T-helper 1 cell treated with Interleukin-12 subunit alpha and Interleukin-12 subunit beta and Interleukin-4 antibody, amounts not matched to agents 30 ng/mL and 1 ng/mL, for 36 hours (primary cell): ENCODE measurements at regions not wholly inside any gene's neighbourhood (a gene's known extent, or its start where the extent isn't known, plus 50 kb on each side); places are given as distances from the start of the nearest gene placed in this dataset.

ENCODE experiments used
- intact Hi-C: fragments of 100-400 bp; cut with micrococcal nuclease; formaldehyde crosslinking; loops from one replicate; pipeline ENCODE4 v1.15.1; 2024

- intact Hi-C loops, result no loop called here
These were observed 65.0 kb upstream of the SLC2A12 start for GRCh38 chr6:134117409-134117808.

DNA sequence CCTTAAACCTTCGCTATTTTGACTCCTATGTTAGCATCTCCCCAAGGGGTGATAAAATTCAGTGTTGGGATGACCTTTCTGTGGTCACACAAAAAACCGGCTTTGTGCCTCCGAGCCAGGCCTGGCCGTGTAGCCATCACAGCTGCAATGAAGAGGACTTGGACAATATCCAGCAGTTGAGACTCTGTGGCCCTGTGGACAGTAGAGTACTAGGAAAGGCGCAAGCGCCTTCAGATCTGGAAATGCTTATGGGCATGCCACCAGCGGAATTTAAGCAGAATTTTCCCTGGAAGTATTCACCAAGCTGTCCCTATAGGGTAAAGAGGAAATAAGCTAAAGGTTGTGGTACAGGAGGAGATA is 63.3 kb upstream of the SLC2A12 start:
- intact Hi-C loops, result no loop called here

DNA sequence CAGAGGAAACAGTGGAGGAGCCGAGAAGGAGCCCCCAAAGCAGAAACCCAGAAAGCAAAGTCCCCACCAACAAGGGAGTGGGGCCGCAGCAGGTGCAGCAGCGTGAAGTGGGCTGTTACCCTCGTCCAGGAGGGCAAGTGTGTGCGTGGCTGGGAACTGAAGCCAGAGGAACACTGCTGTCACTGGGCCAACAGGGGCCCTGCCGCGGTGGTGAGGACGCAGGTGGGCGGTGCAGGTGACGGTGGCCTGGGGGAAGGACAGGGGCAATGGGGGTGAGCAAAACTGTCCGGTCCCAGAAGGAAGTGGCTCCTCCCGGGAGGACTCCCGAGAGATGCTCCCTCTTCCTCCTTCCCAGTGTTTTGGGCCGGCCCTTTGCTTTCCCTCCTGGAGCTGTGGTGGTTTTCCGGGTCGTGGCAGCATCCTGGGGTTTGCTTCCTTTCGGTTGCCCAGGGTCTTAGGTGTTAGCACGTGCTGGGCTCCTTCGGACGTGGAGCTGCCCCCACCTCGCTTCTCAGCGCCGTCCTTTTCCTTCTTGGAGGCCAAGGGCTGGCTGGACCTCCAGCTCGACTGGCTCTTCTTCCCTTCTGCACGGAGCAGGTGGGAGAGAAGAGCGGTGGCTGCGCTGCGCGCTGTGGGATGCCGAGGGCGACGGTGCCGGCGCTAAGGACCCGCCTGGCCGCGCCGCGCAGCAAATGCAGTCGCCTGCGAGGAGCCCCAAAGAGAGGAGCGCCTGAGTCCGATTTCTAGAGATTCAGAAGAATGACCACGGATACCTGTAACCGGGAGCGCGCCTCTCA is 62.7 kb upstream of the SLC2A12 start:
- intact Hi-C loops, result no loop called here

GRCh38 chr6:134114489-134114888 is 62.1 kb upstream of the SLC2A12 start:
- intact Hi-C loops, result no loop called here

DNA sequence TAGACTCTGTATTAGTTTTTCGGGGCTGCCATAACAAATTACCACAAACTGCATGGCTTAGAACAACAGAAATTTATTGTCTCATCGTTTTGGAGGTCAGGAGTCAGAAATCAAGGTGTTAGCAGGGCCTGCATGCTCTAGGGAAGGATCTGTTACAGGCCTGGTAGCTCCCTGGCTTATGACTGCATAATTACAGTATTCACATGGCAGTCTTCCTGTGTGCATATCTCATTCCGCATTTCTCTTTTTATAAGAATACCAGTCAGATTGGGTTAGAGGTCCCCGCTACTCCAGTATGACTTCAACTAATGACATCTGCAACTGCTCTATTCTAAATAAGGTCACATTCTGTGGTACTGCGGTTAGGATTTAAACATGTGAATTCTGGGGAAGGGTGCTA is 59.3 kb upstream of the SLC2A12 start:
- intact Hi-C loops, result loop anchor here (1.0 kb wide), 4 partner anchors 45 to 830 kb away; no protein-coding TSS in a partner anchor

DNA sequence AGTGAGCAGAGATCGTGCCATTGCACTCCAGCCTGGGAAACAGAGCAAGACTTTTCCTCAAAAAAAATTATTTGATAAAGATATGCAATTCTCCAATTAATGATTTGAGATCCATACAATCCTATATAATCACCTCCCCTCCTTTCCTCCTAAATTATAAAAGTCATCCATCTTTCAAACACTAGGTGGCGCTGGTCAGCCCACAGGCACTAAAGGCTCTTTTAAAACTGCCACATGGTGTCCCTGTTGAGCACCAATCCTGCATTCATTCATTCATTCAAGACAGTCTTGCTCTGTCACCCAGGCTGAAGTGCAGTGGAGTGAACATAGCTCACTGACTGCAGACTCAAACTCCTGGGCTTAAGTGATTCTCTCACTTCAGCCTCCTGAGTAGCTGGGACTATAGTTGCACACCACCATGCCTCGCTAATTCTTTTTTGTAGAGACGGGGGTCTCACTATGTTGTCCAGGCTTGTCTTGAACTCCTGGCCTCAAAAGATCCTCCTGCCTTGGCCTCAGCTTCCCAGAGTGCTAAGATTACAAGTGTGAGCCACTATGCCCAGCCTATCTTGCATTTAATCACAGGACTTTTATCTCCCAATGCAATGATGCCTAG is 58.7 kb upstream of the SLC2A12 start:
- intact Hi-C loops, result loop anchor here (1.0 kb wide), 4 partner anchors 45 to 830 kb away; no protein-coding TSS in a partner anchor

- intact Hi-C loops, result no loop called here
These were observed 54.3 kb upstream of the SLC2A12 start for GRCh38 chr6:134106702-134107101.

DNA sequence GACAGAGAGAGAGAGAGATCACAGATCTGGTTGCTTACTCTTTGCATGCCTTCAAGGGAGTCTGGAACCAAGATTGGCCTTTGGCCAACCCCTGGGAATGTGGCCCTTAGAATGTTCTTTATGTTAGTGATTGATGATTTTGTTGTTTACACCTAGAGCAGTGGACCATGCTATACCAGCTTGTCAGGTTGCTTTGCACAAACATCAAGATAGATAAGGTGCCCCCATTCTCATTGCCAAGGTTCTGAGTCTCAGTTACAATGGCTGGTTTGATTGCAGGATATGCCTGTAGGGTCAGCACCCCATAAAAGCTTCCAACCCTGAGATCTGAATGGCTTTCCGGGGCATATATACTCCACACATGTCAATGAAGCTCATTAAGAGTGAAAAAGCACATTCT is 53.5 kb upstream of the SLC2A12 start:
- intact Hi-C loops, result no loop called here

DNA sequence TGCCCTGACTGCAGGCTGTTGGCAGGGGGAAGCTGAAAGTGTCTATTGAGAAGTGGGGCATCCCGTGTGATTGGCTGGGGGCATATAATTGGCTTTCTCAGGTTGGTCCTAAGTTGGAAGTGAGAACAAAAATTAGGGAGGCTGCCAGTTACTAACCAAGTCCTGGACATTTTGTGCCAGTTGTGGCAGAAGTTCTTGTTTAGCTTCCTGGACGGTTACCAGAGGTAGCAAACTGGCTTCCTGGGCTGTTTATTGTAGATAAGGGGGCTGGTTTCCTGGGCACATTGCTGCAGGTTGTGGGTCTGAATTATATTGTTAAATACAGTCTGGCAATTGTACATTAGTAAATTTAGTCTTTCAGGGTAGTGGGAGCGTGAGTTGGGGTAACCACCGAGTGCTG is 50.6 kb upstream of the SLC2A12 start:
- intact Hi-C loops, result no loop called here
